Left lung (tissue), 4 donors: ENCODE measurements at regions not wholly inside any gene's neighbourhood (a gene's known extent, or its start where the extent isn't known, plus 50 kb on each side); places are given as distances from the start of the nearest gene placed in this dataset.
A peak's percentile ranks its signal among the peaks of the same experiment; 100 is the strongest.

ENCODE experiments used
- ATAC-seq: fragments of 200-7000 bp; cut with Tn5 transposase; one replicate; pipeline ENCODE4 v1.9.1; 2020; ENCODE audit warnings: moderate library complexity
- DNase-seq, 4 donors: peaks; one replicate each; pipeline ENCODE4 v3.0.0-alpha.2; 2013 to 2020
- H3K27ac ChIP-seq, 2 donors: fragments of 200-600 bp; sonication (generic) in 1 of 2; one replicate each; pipeline versions ENCODE4 v1.5.0 to v1.8.0; 2020 to 2021
- H3K27me3 ChIP-seq, 2 donors: fragments of 200-600 bp; sonication (generic) in 1 of 2; one replicate each; pipeline versions ENCODE4 v1.5.0 to v1.8.0; 2020 to 2021
- H3K36me3 ChIP-seq, 2 donors: fragments of 200-600 bp; sonication (generic) in 1 of 2; one replicate each; pipeline versions ENCODE4 v1.5.0 to v1.8.0; 2020 to 2021
- H3K4me1 ChIP-seq, 2 donors: fragments of 200-600 bp; one replicate each; pipeline ENCODE4 v1.8.0; 2021
- H3K4me3 ChIP-seq, 2 donors: fragments of 200-600 bp; sonication (generic) in 1 of 2; one replicate each; pipeline versions ENCODE4 v1.5.0 to v1.8.0; 2020 to 2021; ENCODE audit warnings: mild to moderate bottlenecking in 1 of 2
- H3K9me3 ChIP-seq, 2 donors: fragments of 200-600 bp; sonication (generic) in 1 of 2; one replicate each; pipeline versions ENCODE4 v1.5.0 to v1.8.0; 2020 to 2021
- CTCF ChIP-seq, 2 donors: fragments of 200-600 bp; sonication (generic) in 1 of 2; IDR thresholded peaks; one replicate each; pipeline versions ENCODE4 v1.5.0 to v1.8.0; 2021; ENCODE audit warnings: antibody characterized with exemption in 2 of 2
- intact Hi-C, 2 donors: fragments of 100-400 bp; cut with DNase I; formaldehyde crosslinking; loops; one replicate each; pipeline versions ENCODE4 v1.11.2 to v1.14.2; 2022
- donor health status: DM: no; HTN: yes; CAD: no.
- donor health status: DM: no; HTN: no; CAD: no.

DNA sequence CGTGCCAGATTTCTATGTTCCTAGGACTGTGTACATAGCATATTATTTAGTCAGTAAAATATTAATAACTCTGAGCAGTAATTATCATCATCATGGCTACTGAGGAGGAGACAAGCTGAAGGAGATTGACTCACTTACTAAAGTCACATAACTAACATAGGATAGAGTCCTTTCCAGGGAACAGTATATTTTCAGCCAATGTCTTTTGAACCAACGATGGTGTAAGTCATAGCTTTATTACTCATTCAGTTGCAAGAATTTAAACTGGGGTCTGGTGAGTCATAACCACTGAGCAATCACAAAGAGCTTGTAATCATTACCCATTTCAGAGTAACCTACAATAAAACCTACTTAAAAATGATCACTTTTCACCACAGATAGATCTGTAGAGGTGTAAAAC is 1564.8 kb upstream of the TENM4 start:
- no peak overlapping the region for H3K4me3 ChIP-seq
- no peaks in the 10 kb centered on the region for H3K36me3 ChIP-seq
- TF ChIP-seq CTCF (IDR thresholded peaks at IDR 0.05) = no peak
- DNase-seq = no peak
- H3K27ac ChIP-seq = no peak overlapping the region
- no peaks in the 10 kb centered on the region for H3K27me3 ChIP-seq
- ATAC-seq = peak; percentile 60
- intact Hi-C loops = no loop called here
- H3K4me1 ChIP-seq = no peaks in the 10 kb centered on the region
- H3K9me3 ChIP-seq = no peaks in the 10 kb centered on the region

- ATAC-seq = no peak
- no peaks in the 10 kb centered on the region for H3K9me3 ChIP-seq
Observed at GRCh38 chr11:81004576-81004975, 1563.7 kb upstream of the TENM4 start.

GRCh38 chr11:81002374-81002773 is 1561.5 kb upstream of the TENM4 start:
- H3K27ac ChIP-seq = no peak overlapping the region
- no peaks in the 10 kb centered on the region for H3K36me3 ChIP-seq
- ATAC-seq (no peak), DNase-seq (no peak)
- no peak for TF ChIP-seq CTCF (IDR thresholded peaks at IDR 0.05)
- intact Hi-C loops = no loop called here
- no peak overlapping the region for H3K4me3 ChIP-seq
- no peaks in the 10 kb centered on the region for H3K4me1 ChIP-seq
- no peaks in the 10 kb centered on the region for H3K9me3 ChIP-seq
- H3K27me3 ChIP-seq = no peaks in the 10 kb centered on the region

More at GRCh38 chr11:81004576-81004975, 1563.7 kb upstream of the TENM4 start:
- H3K4me3 ChIP-seq = no peak overlapping the region
- no peak for TF ChIP-seq CTCF (IDR thresholded peaks at IDR 0.05)
- H3K27me3 ChIP-seq = no peaks in the 10 kb centered on the region
- no peak for DNase-seq
- intact Hi-C loops = no loop called here
- no peak overlapping the region for H3K27ac ChIP-seq
- no peaks in the 10 kb centered on the region for H3K36me3 ChIP-seq
- no peaks in the 10 kb centered on the region for H3K4me1 ChIP-seq

GRCh38 chr11:81000735-81001134 is 1559.9 kb upstream of the TENM4 start:
- DNase-seq (no peak), ATAC-seq (no peak)
- intact Hi-C loops = no loop called here
- H3K9me3 ChIP-seq = no peaks in the 10 kb centered on the region
- no peak for TF ChIP-seq CTCF (IDR thresholded peaks at IDR 0.05)
- H3K27me3 ChIP-seq = no peaks in the 10 kb centered on the region
- H3K27ac ChIP-seq = no peak overlapping the region
- no peaks in the 10 kb centered on the region for H3K4me1 ChIP-seq
- H3K36me3 ChIP-seq = no peaks in the 10 kb centered on the region
- H3K4me3 ChIP-seq = no peak overlapping the region

- no peak for ATAC-seq
- Histone ChIP-seq H3K36me3 (no peaks in the 10 kb centered on the region), H3K27me3 (no peaks in the 10 kb centered on the region), H3K4me3 (no peak overlapping the region), H3K4me1 (no peaks in the 10 kb centered on the region), H3K9me3 (no peaks in the 10 kb centered on the region), H3K27ac (no peak overlapping the region)
- no peak for DNase-seq
- no peak for TF ChIP-seq CTCF (IDR thresholded peaks at IDR 0.05)
- intact Hi-C loops = no loop called here
Observed at GRCh38 chr11:81000334-81000733, 1559.5 kb upstream of the TENM4 start.
